Upper lobe of right lung (tissue), 1 donor: ENCODE measurements at regions not wholly inside any gene's neighbourhood (a gene's known extent, or its start where the extent isn't known, plus 50 kb on each side); places are given as distances from the start of the nearest gene placed in this dataset.
A peak's percentile ranks its signal among the peaks of the same experiment; 100 is the strongest.

ENCODE experiments used
- ATAC-seq: fragments of 200-7000 bp; cut with Tn5 transposase; one replicate; pipeline ENCODE4 v1.9.1; 2020; ENCODE audit warnings: mild to moderate bottlenecking, moderate library complexity
- DNase-seq: peaks from one replicate; pipeline ENCODE4 v3.0.0-alpha.2; 2020
- H3K27ac ChIP-seq: fragments of 200-600 bp; one replicate; pipeline ENCODE4 v1.8.0; 2022
- H3K27me3 ChIP-seq: fragments of 200-600 bp; one replicate; pipeline ENCODE4 v1.8.0; 2022; ENCODE audit warnings: mild to moderate bottlenecking
- H3K36me3 ChIP-seq: fragments of 200-600 bp; one replicate; pipeline ENCODE4 v1.8.0; 2022
- H3K4me1 ChIP-seq: fragments of 200-600 bp; one replicate; pipeline ENCODE4 v1.8.0; 2022
- H3K4me3 ChIP-seq: fragments of 200-600 bp; one replicate; pipeline ENCODE4 v1.8.0; 2022; ENCODE audit warnings: mild to moderate bottlenecking
- H3K9me3 ChIP-seq: fragments of 200-600 bp; one replicate; pipeline ENCODE4 v1.8.0; 2022
- CTCF ChIP-seq: fragments of 200-600 bp; IDR thresholded peaks from one replicate; pipeline ENCODE4 v1.8.0; 2022; ENCODE audit warnings: antibody characterized with exemption
- intact Hi-C: fragments of 100-400 bp; cut with DNase I; formaldehyde crosslinking; loops from one replicate; pipeline ENCODE4 v1.11.0; 2022
- donor health status: DM: no; HTN: yes; CAD: no; lungs with severe emphysema.

- no peaks in the 10 kb centered on the region for H3K27me3 ChIP-seq
- intact Hi-C loops = no loop called here
- no peak for ATAC-seq
- H3K9me3 ChIP-seq = no peaks in the 10 kb centered on the region
- no peaks in the 10 kb centered on the region for H3K4me1 ChIP-seq
- TF ChIP-seq CTCF = no peak
- H3K36me3 ChIP-seq = no peaks in the 10 kb centered on the region
- no peak overlapping the region for H3K4me3 ChIP-seq
- no peak overlapping the region for H3K27ac ChIP-seq
- DNase-seq = no peak
Observed at GRCh38 chr7:142418326-142418725, 160.5 kb upstream of the PRSS58 start.

GRCh38 chr7:142414915-142415314 lies 157.1 kb upstream of the PRSS58 start:
- Histone ChIP-seq H3K4me1 (no peaks in the 10 kb centered on the region), H3K27ac (no peak overlapping the region), H3K4me3 (no peak overlapping the region), H3K27me3 (no peaks in the 10 kb centered on the region), H3K36me3 (no peaks in the 10 kb centered on the region), H3K9me3 (no peaks in the 10 kb centered on the region)
- TF ChIP-seq CTCF = no peak
- ATAC-seq = no peak
- intact Hi-C loops = no loop called here
- DNase-seq = no peak

- Histone ChIP-seq H3K4me1 (no peaks in the 10 kb centered on the region), H3K27ac (no peak overlapping the region), H3K9me3 (no peaks in the 10 kb centered on the region), H3K4me3 (no peak overlapping the region), H3K27me3 (no peaks in the 10 kb centered on the region), H3K36me3 (no peaks in the 10 kb centered on the region)
- ATAC-seq = no peak
- TF ChIP-seq CTCF = no peak
- intact Hi-C loops = no loop called here
- no peak for DNase-seq
Observed at GRCh38 chr7:142414135-142414534, 156.3 kb upstream of the PRSS58 start.

GRCh38 chr7:142413280-142414000 lies 155.6 kb upstream of the PRSS58 start:
- H3K4me1 ChIP-seq = no peaks in the 10 kb centered on the region
- ATAC-seq = no peak
- intact Hi-C loops = no loop called here

GRCh38 chr7:142412551-142413193 lies 154.8 kb upstream of the PRSS58 start:
- ATAC-seq (peak; percentile 71), DNase-seq (no peak)
- no peaks in the 10 kb centered on the region for H3K4me1 ChIP-seq
- TF ChIP-seq CTCF = peak; percentile 43
- no peak overlapping the region for H3K4me3 ChIP-seq
- intact Hi-C loops = no loop called here
- H3K36me3 ChIP-seq = no peaks in the 10 kb centered on the region
- H3K27me3 ChIP-seq = no peaks in the 10 kb centered on the region
- H3K9me3 ChIP-seq = no peaks in the 10 kb centered on the region
- no peak overlapping the region for H3K27ac ChIP-seq

More at GRCh38 chr7:142413280-142414000, 155.6 kb upstream of the PRSS58 start:
- Histone ChIP-seq H3K36me3 (no peaks in the 10 kb centered on the region), H3K27me3 (no peaks in the 10 kb centered on the region), H3K9me3 (no peaks in the 10 kb centered on the region), H3K4me3 (no peak overlapping the region), H3K27ac (no peak overlapping the region)
- TF ChIP-seq CTCF = no peak
- no peak for DNase-seq
